ENCODE measurements at regions not wholly inside any gene's neighbourhood (a gene's known extent, or its start where the extent isn't known, plus 50 kb on each side); places are given as distances from the start of the nearest gene placed in this dataset.

GRCh38 chr3:107172411-107172810 is 204.8 kb upstream of the CCDC54 start:
- ChIA-PET POLR2A (no interaction called here), CTCF (no interaction called here)
- Histone ChIP-seq H3K27me3 (ENCODE audit: control insufficient read depth, insufficient read depth, low read length) (peaks cover 5% of the 10 kb centered on the region), H3K9me3 (ENCODE audit: control insufficient read depth, insufficient read depth, low read length) (no peaks in the 10 kb centered on the region), H3K4me3 (ENCODE audit: low read depth, low read length) (no peak overlapping the region), H3K27ac (ENCODE audit: low read depth, low read length) (no peak overlapping the region)
- TF ChIP-seq, protein P1, sequence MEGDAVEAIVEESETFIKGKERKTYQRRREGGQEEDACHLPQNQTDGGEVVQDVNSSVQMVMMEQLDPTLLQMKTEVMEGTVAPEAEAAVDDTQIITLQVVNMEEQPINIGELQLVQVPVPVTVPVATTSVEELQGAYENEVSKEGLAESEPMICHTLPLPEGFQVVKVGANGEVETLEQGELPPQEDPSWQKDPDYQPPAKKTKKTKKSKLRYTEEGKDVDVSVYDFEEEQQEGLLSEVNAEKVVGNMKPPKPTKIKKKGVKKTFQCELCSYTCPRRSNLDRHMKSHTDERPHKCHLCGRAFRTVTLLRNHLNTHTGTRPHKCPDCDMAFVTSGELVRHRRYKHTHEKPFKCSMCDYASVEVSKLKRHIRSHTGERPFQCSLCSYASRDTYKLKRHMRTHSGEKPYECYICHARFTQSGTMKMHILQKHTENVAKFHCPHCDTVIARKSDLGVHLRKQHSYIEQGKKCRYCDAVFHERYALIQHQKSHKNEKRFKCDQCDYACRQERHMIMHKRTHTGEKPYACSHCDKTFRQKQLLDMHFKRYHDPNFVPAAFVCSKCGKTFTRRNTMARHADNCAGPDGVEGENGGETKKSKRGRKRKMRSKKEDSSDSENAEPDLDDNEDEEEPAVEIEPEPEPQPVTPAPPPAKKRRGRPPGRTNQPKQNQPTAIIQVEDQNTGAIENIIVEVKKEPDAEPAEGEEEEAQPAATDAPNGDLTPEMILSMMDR (IDR thresholded peaks at IDR 0.05; ENCODE audit: low read depth, low read length) = no peak
- no peak for DNase-seq (ENCODE audit: low read depth, low spot score)

DNA sequence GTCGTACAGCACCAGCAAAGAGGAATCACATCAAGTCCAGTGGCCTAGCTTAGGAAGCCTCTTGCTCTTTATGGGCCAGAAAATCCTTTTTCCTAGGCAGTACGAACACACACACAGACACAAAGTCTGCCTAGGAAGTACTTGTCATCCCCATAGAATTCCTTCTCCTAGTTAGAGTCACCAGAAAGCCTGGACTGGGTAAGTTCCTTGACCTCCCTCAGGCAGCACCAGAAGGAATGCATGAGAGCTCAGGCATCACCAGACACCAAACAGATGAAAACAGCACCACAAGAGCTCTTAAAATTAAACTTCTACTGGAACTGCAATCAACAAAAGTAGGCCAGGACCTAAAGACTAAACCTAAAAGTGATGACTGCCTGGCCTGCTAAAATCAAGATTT is 192.9 kb upstream of the CCDC54 start:
- Histone ChIP-seq H3K4me3 (ENCODE audit: low read depth, low read length) (no peak overlapping the region), H3K9me3 (ENCODE audit: control insufficient read depth, insufficient read depth, low read length) (no peaks in the 10 kb centered on the region), H3K27ac (ENCODE audit: low read depth, low read length) (no peak overlapping the region), H3K27me3 (ENCODE audit: control insufficient read depth, insufficient read depth, low read length) (no peaks in the 10 kb centered on the region)
- CTCF ChIA-PET = no interaction called here
- TF ChIP-seq, protein P1 (IDR thresholded peaks at IDR 0.05; ENCODE audit: low read depth, low read length) = no peak
- POLR2A ChIA-PET = no interaction called here
- no peak for DNase-seq (ENCODE audit: low read depth, low spot score)

- no peak for DNase-seq (ENCODE audit: low read depth, low spot score)
- Histone ChIP-seq H3K27ac (ENCODE audit: low read depth, low read length) (no peak overlapping the region), H3K4me3 (ENCODE audit: low read depth, low read length) (no peak overlapping the region), H3K27me3 (ENCODE audit: control insufficient read depth, insufficient read depth, low read length) (no peaks in the 10 kb centered on the region), H3K9me3 (ENCODE audit: control insufficient read depth, insufficient read depth, low read length) (no peaks in the 10 kb centered on the region)
- TF ChIP-seq, protein P1 (IDR thresholded peaks at IDR 0.05; ENCODE audit: low read depth, low read length) = no peak
- ChIA-PET POLR2A (no interaction called here), CTCF (no interaction called here)
These were observed 189.0 kb upstream of the CCDC54 start for GRCh38 chr3:107188262-107188661.

GRCh38 chr3:107189158-107189791 is 188.0 kb upstream of the CCDC54 start:
- CTCF ChIA-PET = no interaction called here
- DNase-seq (ENCODE audit: low read depth, low spot score) = no peak
- H3K27me3 ChIP-seq (ENCODE audit: control insufficient read depth, insufficient read depth, low read length) = no peaks in the 10 kb centered on the region
- no peak overlapping the region for H3K4me3 ChIP-seq (ENCODE audit: low read depth, low read length)
- POLR2A ChIA-PET = no interaction called here
- TF ChIP-seq, protein P1 (IDR thresholded peaks at IDR 0.05; ENCODE audit: low read depth, low read length) = no peak
- H3K27ac ChIP-seq (ENCODE audit: low read depth, low read length) = no peak overlapping the region
- H3K9me3 ChIP-seq (ENCODE audit: control insufficient read depth, insufficient read depth, low read length) = no peaks in the 10 kb centered on the region

DNA sequence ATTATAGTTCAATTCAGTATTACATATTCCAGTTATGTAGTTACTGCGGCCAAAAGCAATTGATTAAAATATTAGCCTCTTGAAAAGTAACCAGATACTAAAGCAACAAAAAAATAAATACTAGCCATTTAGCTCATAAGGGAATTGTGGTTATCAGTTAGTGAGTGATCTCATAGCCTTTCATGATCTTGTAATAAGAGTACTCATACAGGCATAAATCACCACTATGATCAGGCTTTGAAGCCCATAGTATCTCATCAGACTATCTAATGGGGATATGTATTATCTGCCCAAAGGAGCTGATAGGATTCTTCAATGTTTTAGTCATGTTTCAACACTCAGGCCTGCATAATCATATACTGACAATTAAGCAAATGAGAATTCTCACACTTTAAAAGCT is 184.1 kb upstream of the CCDC54 start:
- DNase-seq (ENCODE audit: low read depth, low spot score) = no peak
- Histone ChIP-seq H3K27me3 (ENCODE audit: control insufficient read depth, insufficient read depth, low read length) (no peaks in the 10 kb centered on the region), H3K9me3 (ENCODE audit: control insufficient read depth, insufficient read depth, low read length) (no peaks in the 10 kb centered on the region), H3K4me3 (ENCODE audit: low read depth, low read length) (no peak overlapping the region), H3K27ac (ENCODE audit: low read depth, low read length) (no peak overlapping the region)
- TF ChIP-seq, protein P1 (IDR thresholded peaks at IDR 0.05; ENCODE audit: low read depth, low read length) = no peak
- CTCF ChIA-PET = interaction anchor here (0.6 to 0.8 kb wide), 3 partner anchors 12 to 498 kb away, joined by 3 to 11 read pairs (median 5); no protein-coding TSS in a partner anchor
- POLR2A ChIA-PET = no interaction called here
